ENCODE measurements at regions not wholly inside any gene's neighbourhood (a gene's known extent, or its start where the extent isn't known, plus 50 kb on each side); places are given as distances from the start of the nearest gene placed in this dataset.

GRCh38 chr2:220276741-220277444, 649.5 kb downstream of the SLC4A3 start:
- H3K27ac ChIP-seq, result peak overlapping the region in 12 of 21 experiments; percentile 7 to 78 (median 40)
- H3K4me3 ChIP-seq, result no peak overlapping the region

- H3K27ac ChIP-seq, result peak overlapping the region in 11 of 21 experiments; percentile 7 to 78 (median 43)
Observed at GRCh38 chr2:220277445-220277975, 650.1 kb downstream of the SLC4A3 start.

GRCh38 chr2:220278022-220278421, 650.6 kb downstream of the SLC4A3 start:
- no peak overlapping the region for H3K4me3 ChIP-seq
- H3K27ac ChIP-seq, result peak overlapping the region in 8 of 21 experiments; percentile 10 to 78 (median 27)

More at GRCh38 chr2:220277445-220277975, 650.1 kb downstream of the SLC4A3 start:
- H3K4me3 ChIP-seq, result no peak overlapping the region

- no peak overlapping the region for H3K4me3 ChIP-seq
- H3K27ac ChIP-seq, result peak overlapping the region in 10 of 21 experiments; percentile 5 to 78 (median 52)
Observed at GRCh38 chr2:220279372-220279771, 651.9 kb downstream of the SLC4A3 start.

GRCh38 chr2:220279840-220280239, 652.4 kb downstream of the SLC4A3 start:
- Histone ChIP-seq H3K27ac (peak overlapping the region in 12 of 21 experiments; percentile 5 to 79 (median 48)), H3K4me3 (no peak overlapping the region)

GRCh38 chr2:220280736-220281135, 653.3 kb downstream of the SLC4A3 start:
- Histone ChIP-seq H3K4me3 (no peak overlapping the region), H3K27ac (peak overlapping the region in 10 of 21 experiments; percentile 8 to 79 (median 46))

- no peak overlapping the region for H3K4me3 ChIP-seq
Observed at GRCh38 chr2:220281771-220282170, 654.3 kb downstream of the SLC4A3 start.

GRCh38 chr2:220282236-220282635, 654.8 kb downstream of the SLC4A3 start:
- Histone ChIP-seq H3K27ac (no peak overlapping the region), H3K4me3 (no peak overlapping the region)

More at GRCh38 chr2:220281771-220282170, 654.3 kb downstream of the SLC4A3 start:
- peak overlapping the region in 2 of 21 experiments; percentile 65 to 78 for H3K27ac ChIP-seq

- no peak overlapping the region for H3K27ac ChIP-seq
- no peak overlapping the region for H3K4me3 ChIP-seq
Observed at GRCh38 chr2:220293966-220294365, 666.5 kb downstream of the SLC4A3 start.

GRCh38 chr2:220296174-220296573, 668.7 kb downstream of the SLC4A3 start:
- H3K4me3 ChIP-seq, result no peak overlapping the region
- no peak overlapping the region for H3K27ac ChIP-seq

- Histone ChIP-seq H3K4me3 (no peak overlapping the region), H3K27ac (no peak overlapping the region)
Observed at GRCh38 chr2:220297093-220297492, 669.7 kb downstream of the SLC4A3 start.

- Histone ChIP-seq H3K27ac (no peak overlapping the region), H3K4me3 (no peak overlapping the region)
Observed at GRCh38 chr2:220300806-220301205, 673.4 kb downstream of the SLC4A3 start.

GRCh38 chr2:220302756-220303155, 675.3 kb downstream of the SLC4A3 start:
- no peak overlapping the region for H3K4me3 ChIP-seq
- no peak overlapping the region for H3K27ac ChIP-seq

- H3K4me3 ChIP-seq, result no peak overlapping the region
- no peak overlapping the region for H3K27ac ChIP-seq
Observed at GRCh38 chr2:220309215-220309614, 681.8 kb downstream of the SLC4A3 start.

- H3K4me3 ChIP-seq, result no peak overlapping the region
- H3K27ac ChIP-seq, result peak overlapping the region in 1 of 21 experiments; percentile 21
Observed at GRCh38 chr2:220310451-220310861, 683.0 kb downstream of the SLC4A3 start.

- H3K27ac ChIP-seq, result no peak overlapping the region
Observed at GRCh38 chr2:220315098-220315823, 687.8 kb downstream of the SLC4A3 start.

GRCh38 chr2:220318037-220318436, 690.6 kb downstream of the SLC4A3 start:
- Histone ChIP-seq H3K4me3 (no peak overlapping the region), H3K27ac (no peak overlapping the region)

More at GRCh38 chr2:220315098-220315823, 687.8 kb downstream of the SLC4A3 start:
- H3K4me3 ChIP-seq, result no peak overlapping the region

GRCh38 chr2:220318508-220318907, 691.1 kb downstream of the SLC4A3 start:
- no peak overlapping the region for H3K4me3 ChIP-seq
- H3K27ac ChIP-seq, result no peak overlapping the region

GRCh38 chr2:220320326-220320725, 692.9 kb downstream of the SLC4A3 start:
- no peak overlapping the region for H3K27ac ChIP-seq
- no peak overlapping the region for H3K4me3 ChIP-seq

- H3K27ac ChIP-seq, result no peak overlapping the region
- H3K4me3 ChIP-seq, result no peak overlapping the region
Observed at GRCh38 chr2:220332886-220333285, 705.5 kb downstream of the SLC4A3 start.

- Histone ChIP-seq H3K4me3 (no peak overlapping the region), H3K27ac (no peak overlapping the region)
Observed at GRCh38 chr2:220334210-220334609, 706.8 kb downstream of the SLC4A3 start.
